ENCODE measurements at regions not wholly inside any gene's neighbourhood (a gene's known extent, or its start where the extent isn't known, plus 50 kb on each side); places are given as distances from the start of the nearest gene placed in this dataset.

DNA sequence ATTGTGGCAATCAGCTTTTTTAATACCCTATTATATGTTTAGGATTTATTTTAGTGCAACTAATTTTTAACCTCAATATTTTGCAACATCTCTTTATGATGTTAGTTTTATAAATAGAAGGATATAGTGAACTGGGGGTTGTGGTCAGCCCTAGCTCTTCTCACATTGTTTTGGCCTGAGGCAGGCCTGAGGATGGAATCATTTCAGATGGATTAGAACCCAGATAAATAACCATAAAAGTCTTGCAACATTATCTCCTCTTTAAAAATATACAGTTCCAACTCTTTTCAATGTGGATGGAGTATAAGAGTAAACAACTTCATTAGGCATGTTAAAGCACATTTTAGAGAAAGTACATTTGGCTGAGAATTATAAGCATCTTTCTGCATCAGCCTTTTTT, 522.7 kb downstream of the NR2F1-AS1 start:
- H3K4me3 ChIP-seq (replicated peaks in 1 of 3; ENCODE audit: insufficient read depth in 1 of 3, low read depth in 1 of 3, low read length in 3 of 3) = no peak overlapping the region
- intact Hi-C loops (cut with micrococcal nuclease) (no loop called here), dilution Hi-C loops (cut with MboI; ENCODE audit: extremely low pct_ligation_motif_present, low sequenced_read_pairs) (no loop called here)
- H2AFZ ChIP-seq (ENCODE audit: low read depth, low read length) = no peak overlapping the region
- no peak overlapping the region for H3K4me2 ChIP-seq (ENCODE audit: insufficient read depth, low read length)
- no peak overlapping the region for H3K27ac ChIP-seq (ENCODE audit: insufficient read depth, low read depth, low read length)
- no peaks in the 10 kb centered on the region for H3K79me2 ChIP-seq (ENCODE audit: control insufficient read depth, insufficient read depth, low read length)
- no peaks in the 10 kb centered on the region for H3K9me1 ChIP-seq (replicated peaks; ENCODE audit: control insufficient read depth, extremely low read depth, insufficient read depth, low read length)
- ChIA-PET POLR2A (no interaction called here), CTCF (no interaction called here)
- BruUV-seq (replicated peaks) = no TSS peak
- no peak for TF ChIP-seq POLR2A (IDR thresholded peaks at IDR 0.05; ENCODE audit: low read depth, low read length)
- TF ChIP-seq JUN (IDR thresholded peaks at IDR 0.05; ENCODE audit: borderline replicate concordance, insufficient read depth, insufficient read length, low read depth) = no peak
- no peaks in the 10 kb centered on the region for H4K20me1 ChIP-seq (replicated peaks; ENCODE audit: control insufficient read depth, extremely low read depth, insufficient read depth, low read length)
- H3K27me3 ChIP-seq (ENCODE audit: control insufficient read depth in 2 of 2, insufficient read depth in 2 of 2, low read length in 2 of 2) = no peaks in the 10 kb centered on the region
- H3K4me1 ChIP-seq (ENCODE audit: control insufficient read depth, extremely low read depth, insufficient read depth, low read length) = no peaks in the 10 kb centered on the region
- H3K9ac ChIP-seq (replicated peaks; ENCODE audit: extremely low read depth, insufficient read depth, low read length) = no peak overlapping the region
- no peak for DNase-seq (ENCODE audit: low read depth, low spot score)
- no peaks in the 10 kb centered on the region for H3K9me3 ChIP-seq (replicated peaks; ENCODE audit: control insufficient read depth, insufficient read depth, low read length)
- no peaks in the 10 kb centered on the region for H3K36me3 ChIP-seq (ENCODE audit: control insufficient read depth in 2 of 2, extremely low read depth in 1 of 2, insufficient read depth in 2 of 2, low read length in 2 of 2)
- no peak for FAIRE-seq

DNA sequence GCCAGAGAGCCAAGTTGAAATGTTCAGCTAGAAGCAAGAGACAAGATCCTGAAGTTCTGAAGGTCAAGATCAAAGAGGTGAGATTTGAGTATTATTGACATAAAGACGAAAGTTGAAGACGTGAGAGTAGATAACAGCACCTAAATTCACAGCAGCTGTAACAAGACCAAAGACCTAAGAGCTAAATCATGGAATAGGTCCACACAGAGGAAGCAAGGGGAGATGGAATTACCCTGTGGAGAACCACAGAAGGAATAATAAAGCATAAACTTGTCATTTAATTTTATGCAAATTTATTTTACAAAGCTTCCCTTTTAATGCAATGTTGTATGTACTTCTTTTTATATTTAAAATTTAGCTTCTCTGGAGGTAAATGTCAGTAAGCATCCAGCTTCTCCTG, 523.7 kb downstream of the NR2F1-AS1 start:
- no peaks in the 10 kb centered on the region for H3K79me2 ChIP-seq (ENCODE audit: control insufficient read depth, insufficient read depth, low read length)
- no peak overlapping the region for H3K4me3 ChIP-seq (replicated peaks in 1 of 3; ENCODE audit: insufficient read depth in 1 of 3, low read depth in 1 of 3, low read length in 3 of 3)
- H3K36me3 ChIP-seq (ENCODE audit: control insufficient read depth in 2 of 2, extremely low read depth in 1 of 2, insufficient read depth in 2 of 2, low read length in 2 of 2) = no peaks in the 10 kb centered on the region
- no peaks in the 10 kb centered on the region for H3K4me1 ChIP-seq (ENCODE audit: control insufficient read depth, extremely low read depth, insufficient read depth, low read length)
- FAIRE-seq (no peak), DNase-seq (ENCODE audit: low read depth, low spot score) (no peak)
- H4K20me1 ChIP-seq (replicated peaks; ENCODE audit: control insufficient read depth, extremely low read depth, insufficient read depth, low read length) = no peaks in the 10 kb centered on the region
- H3K9ac ChIP-seq (replicated peaks; ENCODE audit: extremely low read depth, insufficient read depth, low read length) = no peak overlapping the region
- H3K9me3 ChIP-seq (replicated peaks; ENCODE audit: control insufficient read depth, insufficient read depth, low read length) = no peaks in the 10 kb centered on the region
- intact Hi-C loops (cut with micrococcal nuclease) (no loop called here), dilution Hi-C loops (cut with MboI; ENCODE audit: extremely low pct_ligation_motif_present, low sequenced_read_pairs) (no loop called here)
- H3K9me1 ChIP-seq (replicated peaks; ENCODE audit: control insufficient read depth, extremely low read depth, insufficient read depth, low read length) = no peaks in the 10 kb centered on the region
- no peak for TF ChIP-seq JUN (IDR thresholded peaks at IDR 0.05; ENCODE audit: borderline replicate concordance, insufficient read depth, insufficient read length, low read depth)
- no peak for TF ChIP-seq POLR2AphosphoS5 (IDR thresholded peaks at IDR 0.05; ENCODE audit: insufficient read depth, low read depth, low read length)
- no peak for TF ChIP-seq POLR2A (IDR thresholded peaks at IDR 0.05; ENCODE audit: low read depth, low read length)
- TF ChIP-seq, protein P1, sequence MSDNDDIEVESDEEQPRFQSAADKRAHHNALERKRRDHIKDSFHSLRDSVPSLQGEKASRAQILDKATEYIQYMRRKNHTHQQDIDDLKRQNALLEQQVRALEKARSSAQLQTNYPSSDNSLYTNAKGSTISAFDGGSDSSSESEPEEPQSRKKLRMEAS (IDR thresholded peaks at IDR 0.05; ENCODE audit: insufficient read depth, insufficient read length) = no peak
- TF ChIP-seq GATA2 (IDR thresholded peaks at IDR 0.05; ENCODE audit: insufficient read depth, insufficient read length, low read depth, low read length) = no peak
- TF ChIP-seq MYC (IDR thresholded peaks at IDR 0.05; ENCODE audit: low read depth, low read length) = no peak
- TF ChIP-seq EZH2 (IDR thresholded peaks at IDR 0.05; ENCODE audit: borderline replicate concordance, low read depth, low read length, severe bottlenecking) = no peak
- TF ChIP-seq, protein P2, sequence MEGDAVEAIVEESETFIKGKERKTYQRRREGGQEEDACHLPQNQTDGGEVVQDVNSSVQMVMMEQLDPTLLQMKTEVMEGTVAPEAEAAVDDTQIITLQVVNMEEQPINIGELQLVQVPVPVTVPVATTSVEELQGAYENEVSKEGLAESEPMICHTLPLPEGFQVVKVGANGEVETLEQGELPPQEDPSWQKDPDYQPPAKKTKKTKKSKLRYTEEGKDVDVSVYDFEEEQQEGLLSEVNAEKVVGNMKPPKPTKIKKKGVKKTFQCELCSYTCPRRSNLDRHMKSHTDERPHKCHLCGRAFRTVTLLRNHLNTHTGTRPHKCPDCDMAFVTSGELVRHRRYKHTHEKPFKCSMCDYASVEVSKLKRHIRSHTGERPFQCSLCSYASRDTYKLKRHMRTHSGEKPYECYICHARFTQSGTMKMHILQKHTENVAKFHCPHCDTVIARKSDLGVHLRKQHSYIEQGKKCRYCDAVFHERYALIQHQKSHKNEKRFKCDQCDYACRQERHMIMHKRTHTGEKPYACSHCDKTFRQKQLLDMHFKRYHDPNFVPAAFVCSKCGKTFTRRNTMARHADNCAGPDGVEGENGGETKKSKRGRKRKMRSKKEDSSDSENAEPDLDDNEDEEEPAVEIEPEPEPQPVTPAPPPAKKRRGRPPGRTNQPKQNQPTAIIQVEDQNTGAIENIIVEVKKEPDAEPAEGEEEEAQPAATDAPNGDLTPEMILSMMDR (IDR thresholded peaks at IDR 0.05; ENCODE audit: extremely low read depth in 1 of 2, insufficient read depth in 1 of 2, low read depth in 1 of 2, low read length in 2 of 2) = no peak
- TF ChIP-seq FOS (IDR thresholded peaks at IDR 0.05; ENCODE audit: borderline replicate concordance, insufficient read depth, low read length) = no peak
- ChIA-PET CTCF (no interaction called here), POLR2A (no interaction called here)
- no peak overlapping the region for H3K4me2 ChIP-seq (ENCODE audit: insufficient read depth, low read length)
- no TSS peak for BruUV-seq (replicated peaks)
- H3K27ac ChIP-seq (ENCODE audit: insufficient read depth, low read depth, low read length) = no peak overlapping the region
- no peak overlapping the region for H2AFZ ChIP-seq (ENCODE audit: low read depth, low read length)
- no peaks in the 10 kb centered on the region for H3K27me3 ChIP-seq (ENCODE audit: control insufficient read depth in 2 of 2, insufficient read depth in 2 of 2, low read length in 2 of 2)

Data from endothelial cell of umbilical vein (primary cell).